WTC11 (cell line): ENCODE measurements at regions not wholly inside any gene's neighbourhood (a gene's known extent, or its start where the extent isn't known, plus 50 kb on each side); places are given as distances from the start of the nearest gene placed in this dataset.

Source experiments
- ATF1 ChIP-seq: sonication (generic); formaldehyde crosslinking; IDR thresholded peaks from 2 replicates; pipeline ENCODE4 v1.8.1; 2023; ENCODE audit warnings: mild to moderate bottlenecking, moderate library complexity, missing genetic modification reagents
- CTCF ChIP-seq: fragments of 200-600 bp; IDR thresholded peaks from 2 replicates; pipeline ENCODE4 v1.8.0; 2022; ENCODE audit warnings: antibody characterized with exemption
- FOXP4 ChIP-seq: sonication (generic); formaldehyde crosslinking; IDR thresholded peaks from 2 replicates; pipeline ENCODE4 v1.8.0; 2022; ENCODE audit warnings: mild to moderate bottlenecking, missing genetic modification reagents
- TF ChIP-seq, protein P1 (sequence below): sonication (generic); formaldehyde crosslinking; IDR thresholded peaks from 2 replicates; pipeline ENCODE4 v1.8.0; 2022; ENCODE audit warnings: mild to moderate bottlenecking, missing genetic modification reagents

DNA sequence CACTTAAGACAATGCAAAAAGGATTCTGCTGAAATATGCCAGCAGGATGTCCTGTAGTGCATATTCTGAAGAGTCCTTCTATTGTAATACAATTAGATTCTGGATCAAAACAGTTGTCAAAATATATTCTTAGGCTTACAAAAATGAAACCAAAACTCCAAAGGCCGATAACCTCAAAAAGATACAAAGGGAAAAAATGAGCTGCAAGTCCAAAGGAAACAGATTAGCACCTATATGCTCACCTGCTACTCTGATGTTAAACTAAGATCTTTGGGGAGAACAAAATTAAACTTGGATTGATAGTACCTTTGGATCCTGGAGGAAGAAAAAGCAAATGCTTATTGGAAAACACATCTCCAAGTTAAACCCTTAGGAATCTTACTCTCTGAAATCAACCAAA lies 397.1 kb downstream of the SPATA31D1 start:
- TF ChIP-seq, protein P1, sequence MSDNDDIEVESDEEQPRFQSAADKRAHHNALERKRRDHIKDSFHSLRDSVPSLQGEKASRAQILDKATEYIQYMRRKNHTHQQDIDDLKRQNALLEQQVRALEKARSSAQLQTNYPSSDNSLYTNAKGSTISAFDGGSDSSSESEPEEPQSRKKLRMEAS (CRISPR knock-in tag): no peak
- TF ChIP-seq CTCF (no peak), ATF1 (CRISPR knock-in tag) (no peak), FOXP4 (no peak)
